ENCODE measurements at regions not wholly inside any gene's neighbourhood (a gene's known extent, or its start where the extent isn't known, plus 50 kb on each side); places are given as distances from the start of the nearest gene placed in this dataset.

DNA sequence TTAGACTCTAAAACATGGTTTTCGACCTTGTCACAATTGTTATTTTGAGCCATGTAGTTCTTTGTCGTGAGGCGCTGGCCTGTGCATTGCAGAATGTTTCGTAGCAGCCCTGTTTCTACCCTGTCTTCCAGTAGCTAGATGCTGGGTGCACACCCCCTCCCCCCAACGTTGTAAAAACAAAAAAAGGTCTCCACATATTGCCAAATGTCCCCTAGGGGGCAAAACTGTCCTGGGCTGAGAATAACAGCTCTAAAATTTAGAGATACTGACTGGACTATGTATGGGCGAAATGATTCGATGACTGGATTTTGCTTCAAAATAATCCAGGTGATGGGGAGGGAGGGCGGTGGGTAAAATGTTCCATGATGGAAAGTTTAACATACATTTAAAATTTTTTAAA is 126.1 kb upstream of the FUT8 start:
- DNase-seq: peak; percentile 60

DNA sequence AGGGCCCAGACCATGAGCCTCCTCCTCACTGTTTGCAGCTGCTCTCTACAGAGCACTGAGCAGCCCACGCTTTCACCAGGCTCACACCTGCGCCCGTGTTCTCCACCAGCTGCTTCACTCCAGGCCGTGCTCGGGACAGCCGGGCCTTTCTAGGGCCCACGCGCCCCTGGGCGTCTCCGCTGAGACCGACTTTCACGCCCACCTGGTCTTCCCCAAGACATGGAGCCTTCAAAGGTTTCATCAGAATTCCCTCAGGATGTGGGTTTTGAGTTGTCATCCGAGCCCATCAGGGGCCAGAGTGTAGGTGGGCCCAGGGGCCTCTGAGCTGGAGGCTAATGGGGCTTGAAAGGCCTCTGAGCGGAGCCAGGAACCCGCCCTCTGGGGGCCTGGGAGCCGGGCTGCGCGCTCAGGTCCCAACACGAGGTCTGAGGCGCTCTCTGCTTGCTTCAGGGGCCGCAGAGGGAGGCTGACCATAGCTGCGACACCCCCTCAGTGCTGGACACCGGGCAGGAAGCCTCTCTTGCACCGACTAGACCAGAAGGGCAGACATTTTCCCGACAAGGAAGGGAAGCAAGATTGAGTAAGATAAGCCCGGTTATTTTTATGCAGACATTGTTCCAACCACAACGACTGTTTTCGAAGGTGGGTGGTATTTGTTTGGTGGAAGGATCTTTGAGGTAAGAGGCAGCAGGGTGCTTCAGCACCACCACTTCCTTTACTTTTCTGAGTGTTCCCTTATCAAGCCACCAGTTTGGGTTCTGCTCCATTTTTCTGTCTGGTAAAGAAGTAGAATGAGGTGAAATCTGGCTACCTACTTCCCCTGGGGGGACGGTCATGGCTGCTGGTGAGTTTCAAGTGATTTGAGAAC is 125.0 kb upstream of the FUT8 start:
- peak; percentile 86 to 87 for DNase-seq

DNA sequence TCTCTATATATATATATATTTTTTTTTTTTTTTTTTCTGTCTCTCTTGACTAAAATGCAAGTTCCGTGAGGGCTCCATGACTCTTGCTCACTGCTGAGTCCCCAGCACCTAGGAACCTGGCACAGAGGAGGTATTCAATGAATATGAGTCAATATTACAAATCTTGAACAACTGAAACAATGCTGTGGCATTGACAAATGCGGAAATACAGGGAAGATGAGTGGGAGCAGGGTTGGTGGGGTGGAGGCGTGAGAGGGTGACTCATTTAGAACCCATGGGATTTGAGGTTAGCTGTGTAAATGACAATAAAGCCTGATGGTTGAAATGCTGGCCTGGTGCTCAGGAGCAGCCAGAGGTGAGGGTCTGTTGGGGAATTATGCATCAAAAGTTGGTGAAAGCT is 121.7 kb upstream of the FUT8 start:
- peak; percentile 68 to 75 for DNase-seq

DNA sequence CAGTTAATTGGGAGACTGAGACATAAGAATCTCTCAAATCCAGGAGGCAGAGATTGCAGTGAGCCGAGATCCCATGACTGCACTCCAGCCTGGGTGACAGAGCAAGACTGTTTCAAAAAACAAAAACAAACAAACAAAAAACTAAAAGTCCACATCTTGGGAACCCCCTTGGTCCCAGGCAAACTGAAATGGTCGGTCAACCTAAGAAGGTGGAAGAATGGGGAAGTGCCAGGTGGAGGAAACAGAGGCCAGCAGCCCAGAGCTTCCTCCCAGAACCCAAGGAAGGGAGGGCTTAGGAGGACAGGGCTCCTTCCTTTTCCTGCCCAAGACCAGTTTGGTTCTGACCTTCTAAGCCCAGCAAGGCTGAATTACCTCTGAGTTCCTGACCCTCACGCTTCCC is 121.0 kb upstream of the FUT8 start:
- DNase-seq: no peak

DNA sequence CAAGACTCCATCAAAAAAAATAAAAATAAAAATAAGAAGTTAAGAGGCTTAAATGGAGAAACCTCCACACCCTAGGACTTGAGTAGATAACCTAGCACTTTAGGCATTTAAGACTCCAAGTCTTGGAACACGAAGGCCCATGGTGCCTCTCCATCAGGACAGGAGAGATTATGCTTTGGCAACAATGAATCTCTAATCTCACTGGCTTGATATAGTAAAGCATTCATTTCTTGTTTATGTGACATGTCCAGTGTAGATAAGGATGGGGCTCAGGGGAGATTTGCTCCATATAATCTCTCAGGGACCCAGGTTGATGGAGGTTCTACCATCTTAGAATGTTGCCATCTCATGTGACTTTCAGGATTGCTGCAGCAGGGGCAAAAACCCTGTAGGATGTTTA is 117.7 kb upstream of the FUT8 start:
- no peak for DNase-seq

DNA sequence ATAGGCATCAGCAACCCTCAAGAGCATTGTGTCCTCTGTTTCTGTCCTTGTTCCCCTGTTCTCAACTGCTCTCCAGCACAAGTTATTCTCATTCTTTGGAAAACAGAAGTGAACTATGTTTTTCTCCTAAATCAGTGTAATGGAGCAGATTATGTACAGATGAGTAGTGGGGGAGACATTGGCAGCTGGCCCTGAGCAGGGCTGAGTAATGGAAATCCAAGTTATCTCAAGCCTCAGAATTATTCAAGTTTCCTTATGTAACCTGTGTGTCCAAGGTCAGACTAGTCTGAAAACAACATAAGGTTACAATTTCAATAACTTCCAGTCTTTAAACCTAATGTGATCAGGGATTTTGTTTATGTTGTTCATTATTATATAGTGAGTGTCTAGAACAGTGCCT is 116.1 kb upstream of the FUT8 start:
- no peak for DNase-seq

DNA sequence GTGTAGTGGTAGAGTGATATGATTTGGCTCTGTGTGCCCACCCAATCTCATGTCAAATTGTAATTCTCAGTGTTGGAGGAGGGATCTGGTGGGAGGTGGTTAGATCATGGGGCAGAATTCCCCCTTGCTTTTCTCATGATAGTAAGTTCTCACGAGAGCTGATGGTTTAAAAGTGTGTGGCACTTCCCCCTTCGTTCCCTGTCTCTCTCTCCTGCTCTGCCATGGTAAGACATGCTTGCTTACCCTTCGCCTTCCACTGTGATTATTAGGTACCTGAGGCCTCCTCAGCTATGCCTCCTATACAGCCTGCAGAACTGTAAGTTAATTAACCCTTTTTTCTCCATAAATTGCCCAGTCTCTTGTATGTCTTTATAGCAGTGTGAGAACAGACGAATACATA is 115.7 kb upstream of the FUT8 start:
- no peak for DNase-seq

DNA sequence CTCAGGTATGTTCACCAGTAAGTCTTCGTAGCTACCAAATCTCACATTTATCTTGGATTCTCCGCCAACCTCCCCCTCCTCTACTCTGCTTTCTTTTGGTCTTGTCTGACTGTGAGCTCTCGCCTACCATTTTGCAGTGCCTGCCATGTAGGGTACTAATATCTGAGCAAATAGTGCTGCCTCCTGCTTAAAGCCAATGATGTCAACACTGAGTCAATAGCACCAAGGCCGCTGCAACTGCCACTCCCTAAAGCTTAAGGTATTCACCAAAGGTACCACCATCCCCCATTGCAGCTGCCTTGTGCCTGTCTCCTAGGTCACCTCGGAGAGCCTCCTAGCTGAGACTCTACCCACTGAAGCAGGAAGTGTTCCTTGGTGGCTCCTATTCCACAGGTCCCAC is 114.8 kb upstream of the FUT8 start:
- no peak for DNase-seq

DNA sequence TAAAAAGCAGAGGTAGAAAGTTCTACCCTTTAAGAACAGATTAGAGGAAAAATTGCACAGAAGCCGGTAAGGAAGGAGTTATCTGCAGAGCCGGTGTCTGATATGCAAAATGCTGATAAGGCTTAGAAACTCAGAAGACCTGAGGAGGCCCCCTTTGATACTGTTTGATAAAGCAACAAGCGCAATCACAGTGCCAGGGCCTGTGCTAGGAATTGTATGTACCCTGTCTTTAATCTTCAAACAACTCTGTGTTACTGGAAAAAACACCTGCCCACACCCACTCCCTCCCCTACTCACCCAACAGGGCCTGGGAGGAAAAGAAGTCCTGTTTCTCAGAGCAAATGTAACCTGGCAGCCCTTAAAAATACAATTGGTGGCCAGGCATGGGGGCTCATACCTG is 112.7 kb upstream of the FUT8 start:
- peak in 1 of 2 experiments; percentile 32 for DNase-seq

DNA sequence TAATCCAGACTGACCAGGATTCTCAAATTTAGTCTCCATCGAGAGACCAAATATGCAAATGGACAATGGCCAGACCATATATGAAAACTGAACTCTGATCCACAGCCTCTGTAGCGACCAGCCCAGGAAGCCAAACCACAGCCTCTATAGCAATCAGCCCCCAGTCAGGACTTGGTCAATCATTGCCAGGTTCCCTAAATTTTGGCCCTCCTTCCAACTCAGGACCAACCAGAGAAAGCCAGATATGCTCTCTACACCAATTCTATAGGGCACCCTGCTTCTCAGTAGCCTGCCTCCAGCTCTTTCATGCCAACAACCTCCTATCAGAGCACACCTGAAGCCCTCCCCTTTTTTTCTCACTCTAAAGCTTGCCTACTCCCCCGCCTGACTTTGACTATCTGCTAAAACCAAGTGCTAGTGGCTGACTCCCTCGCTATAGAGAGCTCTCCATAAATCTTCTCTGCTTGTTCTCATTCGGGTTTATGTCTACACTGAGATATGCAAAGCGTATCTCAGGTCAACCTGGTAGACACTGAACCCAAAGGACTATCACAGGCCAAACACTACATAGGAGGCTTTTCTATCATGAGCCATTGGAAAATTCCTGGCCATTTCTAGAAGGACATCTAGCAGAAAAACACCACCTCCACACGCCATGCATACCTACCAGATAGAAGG is 110.5 kb upstream of the FUT8 start:
- peak; percentile 28 to 43 for DNase-seq

DNA sequence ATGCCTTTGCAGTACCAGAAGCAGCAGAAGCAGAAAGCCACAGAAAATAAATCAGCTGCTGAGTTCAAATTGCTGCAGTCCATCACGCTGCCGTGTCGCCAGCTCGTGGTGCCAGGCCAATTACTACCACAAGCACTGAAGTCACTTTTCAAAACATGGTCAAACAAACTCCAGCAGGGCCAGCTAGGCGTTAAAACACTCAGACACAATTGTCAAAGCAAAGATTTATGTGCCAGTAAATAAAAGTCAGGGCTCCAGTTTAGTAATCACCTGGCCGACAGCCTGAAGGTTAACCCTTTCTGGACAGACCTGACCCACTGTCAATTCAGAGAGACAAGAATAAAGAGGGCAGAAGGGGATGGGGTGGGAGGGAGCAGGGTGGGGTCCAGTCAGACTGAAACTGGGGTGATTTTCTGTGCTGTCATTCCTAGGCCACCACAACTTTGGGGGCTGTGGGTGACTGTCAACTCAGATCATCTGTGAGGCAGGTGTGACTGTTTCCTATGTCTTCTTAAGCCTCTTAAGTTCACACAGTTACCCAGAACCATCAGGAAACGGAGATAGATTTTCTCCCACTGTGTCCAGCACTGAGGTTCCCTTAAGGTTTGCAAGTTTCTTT is 109.8 kb upstream of the FUT8 start:
- DNase-seq: peak; percentile 71 to 78

DNA sequence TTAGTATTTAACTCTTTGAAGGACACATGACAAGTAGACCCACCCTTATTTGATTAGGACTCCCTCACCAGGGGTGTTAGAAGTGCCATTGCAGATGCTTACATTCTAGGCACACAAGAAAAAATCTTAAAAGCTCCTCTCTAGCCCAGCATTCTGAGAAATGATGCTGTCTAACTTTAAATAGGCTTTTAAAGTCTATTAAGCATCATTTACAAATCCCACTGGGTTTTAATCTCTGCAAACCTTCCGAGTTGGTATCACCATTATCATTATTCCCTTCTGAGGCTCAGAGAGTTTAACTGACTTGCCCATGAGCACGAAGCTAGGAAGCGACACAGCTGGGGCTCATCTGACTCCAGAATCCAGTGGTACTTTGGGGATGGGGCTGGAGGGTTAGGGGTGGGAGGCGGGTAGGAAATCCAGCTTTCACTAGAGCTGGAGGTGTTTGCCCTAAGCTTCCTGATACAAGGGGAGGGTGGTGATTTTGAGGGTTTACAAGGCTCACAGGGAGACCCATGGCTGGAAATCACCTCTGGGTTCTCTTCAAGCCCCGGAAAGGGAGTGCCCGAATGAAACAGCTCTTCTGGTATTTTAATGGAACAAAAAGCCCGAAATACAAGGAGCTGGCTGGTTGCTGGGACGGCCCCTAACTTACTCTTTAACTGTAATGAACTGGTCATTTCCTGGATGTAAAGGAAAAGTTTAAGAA is 109.2 kb upstream of the FUT8 start:
- peak; percentile 45 to 51 for DNase-seq

DNA sequence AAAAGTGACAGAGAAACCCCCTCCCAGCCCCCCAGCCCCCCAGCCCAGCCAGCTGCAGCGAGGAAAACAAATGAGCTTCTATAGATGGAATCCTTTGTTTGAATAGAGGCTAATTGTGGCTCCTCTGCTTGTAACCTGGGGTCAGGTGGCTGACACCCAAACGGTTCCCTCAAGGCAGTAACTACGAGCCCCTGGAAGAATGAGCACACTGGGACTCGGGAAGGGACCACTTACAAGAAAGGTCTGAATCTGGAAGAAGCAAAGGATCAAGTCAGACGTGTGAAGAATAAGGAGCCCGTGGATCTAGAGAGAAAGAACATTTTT is 108.7 kb upstream of the FUT8 start:
- DNase-seq: no peak

DNA sequence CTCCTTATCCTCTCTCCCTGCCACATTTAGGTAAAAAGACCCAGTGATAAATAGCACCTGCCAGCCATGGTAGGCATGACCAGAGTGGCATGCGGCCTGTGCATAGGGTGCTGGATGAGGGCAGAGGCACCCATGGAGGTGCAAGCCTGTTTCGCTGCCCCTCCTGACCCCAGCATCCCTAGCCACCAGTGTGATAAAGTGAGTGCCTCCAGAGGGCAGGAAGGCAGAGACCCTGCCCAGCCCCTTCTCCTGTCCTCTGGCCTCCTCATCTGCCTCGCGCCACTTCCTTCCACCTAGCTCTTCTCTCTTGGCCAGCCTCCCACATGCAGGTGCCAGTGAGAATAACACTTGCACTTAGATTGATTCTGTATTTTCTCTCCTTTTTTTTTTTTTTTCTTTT is 108.3 kb upstream of the FUT8 start:
- peak in 1 of 2 experiments; percentile 42 for DNase-seq

DNA sequence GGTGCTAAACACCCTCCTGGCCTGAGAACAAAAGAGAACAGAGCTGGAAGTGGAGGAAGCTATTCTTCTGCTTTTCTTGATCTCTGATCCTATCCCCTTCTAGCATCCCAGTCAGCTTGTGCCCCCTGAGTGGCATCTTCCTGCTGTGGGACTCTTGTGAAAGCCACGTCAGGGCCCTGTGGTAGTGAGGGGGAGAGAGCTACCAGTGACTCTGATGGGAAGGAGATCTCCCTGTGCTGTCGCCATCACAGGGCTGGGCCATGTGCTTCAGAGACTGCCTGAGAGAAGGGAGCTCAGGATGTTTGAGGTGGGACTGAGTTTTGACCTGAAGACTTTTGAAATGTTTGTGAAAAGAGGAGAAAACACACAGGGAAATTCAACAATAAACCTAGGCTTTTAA is 107.6 kb upstream of the FUT8 start:
- peak; percentile 54 to 59 for DNase-seq

DNA sequence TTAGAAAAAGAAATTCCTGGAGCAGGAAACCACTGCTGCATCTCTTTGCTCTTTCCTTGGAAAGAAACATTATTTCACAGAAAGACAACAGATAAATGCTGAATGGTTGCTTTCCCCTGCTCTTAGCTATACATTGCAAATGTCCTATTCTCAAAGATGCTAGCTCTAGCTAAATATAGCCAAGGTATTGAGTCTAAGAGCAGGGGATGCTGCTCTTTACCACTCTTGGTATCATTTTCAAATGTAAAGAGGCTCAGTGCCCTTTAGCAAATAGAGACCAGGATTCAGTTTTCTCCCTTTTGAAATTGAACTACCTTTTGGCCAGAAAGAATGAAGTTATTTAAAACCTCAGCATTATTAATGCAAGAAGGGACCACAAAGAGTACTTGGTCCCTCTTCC is 104.0 kb upstream of the FUT8 start:
- DNase-seq: no peak

DNA sequence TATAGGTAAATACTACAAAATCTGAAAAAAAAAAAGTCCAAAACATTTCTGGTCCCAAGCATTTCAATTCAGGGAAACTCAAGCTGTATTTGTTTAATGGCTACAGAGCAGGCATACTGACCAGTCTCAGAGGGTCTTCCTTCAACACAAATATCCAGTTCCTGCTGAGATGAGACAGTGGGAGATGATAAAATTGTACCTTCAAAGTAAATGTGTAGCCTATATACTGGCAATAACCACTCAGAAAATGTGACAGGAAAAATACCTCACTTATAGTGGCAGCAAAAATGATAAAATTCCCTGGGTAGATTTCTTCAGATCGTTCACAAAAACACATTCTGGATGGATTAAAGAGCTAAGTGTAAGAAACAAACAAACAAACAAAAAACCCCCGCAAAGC is 102.0 kb upstream of the FUT8 start:
- DNase-seq: no peak

DNA sequence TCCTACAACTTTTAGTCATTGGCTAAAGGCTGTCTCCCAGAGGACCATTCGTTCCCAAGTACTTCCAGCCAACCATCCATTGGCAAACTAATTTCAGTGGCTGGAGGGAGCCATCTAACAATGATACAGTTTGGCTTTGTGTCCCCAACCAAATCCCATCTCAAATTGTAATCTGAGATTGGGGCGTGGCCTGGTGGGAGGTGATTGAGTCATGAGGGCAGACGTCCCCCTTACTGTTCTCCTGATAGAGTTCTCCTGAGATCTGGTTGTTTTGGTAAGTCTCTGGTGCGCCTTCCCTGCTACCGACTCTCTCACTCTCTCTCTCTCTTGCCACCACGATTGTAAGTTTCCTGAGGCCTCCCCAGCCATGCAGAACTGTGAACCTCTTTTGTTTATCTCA is 99.7 kb upstream of the FUT8 start:
- no peak for DNase-seq

DNA sequence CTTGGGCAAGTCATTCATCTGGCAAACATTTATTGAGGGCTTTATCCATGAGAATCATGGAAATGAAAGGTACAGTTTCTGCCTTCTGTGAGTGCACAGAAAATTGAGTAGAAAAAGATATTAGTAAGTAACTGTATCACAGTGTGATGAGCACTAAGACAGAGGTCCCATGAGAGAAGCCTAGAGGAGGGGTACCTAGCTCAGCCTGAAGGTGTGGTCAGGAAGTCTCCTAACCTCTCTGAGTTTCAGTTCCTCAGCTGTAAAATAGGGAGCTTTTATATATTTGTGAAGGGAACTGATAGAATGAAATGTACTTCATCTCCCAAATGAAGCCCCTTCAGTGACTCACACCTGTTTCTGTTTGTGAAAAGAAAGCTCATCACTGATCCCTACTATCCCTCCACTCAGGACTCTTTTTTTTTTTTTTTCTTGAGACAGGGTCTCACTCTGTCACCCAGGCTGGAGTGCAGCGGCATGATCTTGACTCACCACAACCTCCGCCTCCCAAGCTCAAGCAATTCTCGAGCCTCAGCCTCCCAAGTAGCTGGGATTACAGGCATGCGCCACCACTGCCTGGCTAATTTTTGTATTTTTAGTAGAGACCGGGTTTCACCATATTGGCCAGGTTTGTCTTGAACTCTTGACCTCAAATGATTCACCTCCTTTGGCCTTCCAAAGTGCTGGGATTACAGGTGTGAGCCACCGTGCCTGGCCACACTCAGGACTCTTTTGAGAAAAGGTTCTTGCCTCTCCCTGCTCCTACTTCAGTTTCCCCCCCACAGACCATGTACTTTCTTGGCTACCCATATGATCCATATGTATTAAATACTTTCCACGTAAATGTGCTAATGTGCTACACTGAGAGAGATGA is 93.7 kb upstream of the FUT8 start:
- DNase-seq: no peak

DNA sequence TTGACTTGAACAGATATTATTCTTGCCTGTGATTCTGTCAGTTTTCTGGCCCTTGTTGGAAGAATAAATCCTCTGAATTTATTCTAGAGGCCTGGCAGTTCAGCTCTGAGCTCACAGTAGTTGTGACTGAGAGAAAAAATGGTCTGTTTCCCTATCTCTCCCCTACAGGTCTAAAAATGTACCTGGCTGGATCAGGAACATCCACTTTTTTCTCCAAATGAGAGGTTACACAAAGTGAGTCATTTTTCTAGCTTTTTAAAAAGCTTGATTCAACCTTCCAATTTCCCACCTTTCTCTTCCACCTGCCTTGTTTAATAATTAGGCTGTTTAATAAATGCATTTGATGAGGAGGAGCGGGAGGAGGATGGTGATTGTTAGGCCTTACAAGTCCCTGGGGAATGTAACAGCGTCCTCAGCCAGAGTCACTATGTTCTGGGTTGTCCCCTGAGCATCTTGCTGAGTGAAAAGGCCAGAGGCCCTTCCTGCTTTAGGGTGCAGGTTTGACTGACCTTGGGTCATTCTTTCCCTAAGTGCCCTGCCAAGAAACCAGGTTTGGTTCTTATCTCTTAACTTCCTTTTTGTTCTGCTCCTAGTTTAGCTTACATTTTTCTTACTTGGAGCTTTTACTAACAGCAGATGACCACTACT is 91.7 kb upstream of the FUT8 start:
- no peak for DNase-seq

DNA sequence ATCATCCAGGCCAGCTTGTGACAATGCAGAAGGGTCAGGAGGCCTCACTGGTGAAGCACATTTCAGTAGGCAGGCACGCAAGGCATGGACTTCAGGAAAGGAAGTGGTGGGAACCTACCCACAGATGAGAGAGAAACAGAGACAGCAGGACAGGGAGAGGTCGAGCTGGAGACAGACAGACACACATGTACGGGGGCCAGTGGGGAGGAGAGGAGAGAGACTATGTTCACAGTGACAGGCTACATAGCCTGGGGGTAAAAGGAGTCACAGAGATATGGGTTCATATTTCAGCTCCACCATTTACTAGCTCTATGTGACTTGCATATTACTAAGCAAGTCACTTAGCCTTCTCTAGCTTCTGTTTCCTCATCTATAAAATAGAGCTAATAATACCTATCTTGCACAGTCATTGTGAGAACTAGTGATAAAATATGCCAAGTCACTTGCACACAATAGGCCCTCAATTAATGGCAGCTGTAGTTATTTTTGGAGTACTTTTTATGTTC is 91.1 kb upstream of the FUT8 start:
- peak in 1 of 2 experiments; percentile 46 for DNase-seq

DNA sequence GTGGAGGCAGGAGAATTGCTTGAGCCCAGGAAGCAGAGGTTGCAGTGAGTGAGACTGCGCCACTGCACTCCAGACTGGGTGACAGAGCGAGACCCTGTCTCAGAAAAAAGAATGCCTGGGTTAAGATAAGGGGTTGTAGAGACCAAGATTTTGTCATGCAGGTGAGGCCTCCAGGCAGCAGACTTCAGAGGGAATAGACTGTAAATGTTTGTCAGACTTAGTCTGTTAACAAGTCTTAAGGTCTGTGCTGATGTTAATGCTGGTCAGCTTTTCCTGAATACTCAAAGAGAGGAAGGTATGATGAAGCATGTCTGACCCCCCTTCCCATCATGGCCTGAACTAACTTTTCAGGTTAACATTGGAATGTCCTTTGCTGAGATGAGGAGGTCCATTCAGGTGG is 83.0 kb upstream of the FUT8 start:
- no peak for DNase-seq
